Stomach (tissue), 4 donors: ENCODE measurements at regions not wholly inside any gene's neighbourhood (a gene's known extent, or its start where the extent isn't known, plus 50 kb on each side); places are given as distances from the start of the nearest gene placed in this dataset.
"Not testable (repeated sequence)": the region's sequence is repeated elsewhere in the genome, so short reads cannot be mapped to it uniquely, and the experiment has no call there.

Experiments used
- EP300 ChIP-seq: sonication (generic); formaldehyde crosslinking; IDR thresholded peaks from one replicate; pipeline ENCODE4 v1.6.1; 2017; ENCODE audit warnings: antibody characterized with exemption
- POLR2A ChIP-seq, 4 donors: fragments of 450-650 bp; IDR thresholded peaks; one replicate each; pipeline ENCODE4 v1.6.1; 2016; ENCODE audit warnings: antibody characterized with exemption in 4 of 4, control low read depth in 2 of 4, mild to moderate bottlenecking in 1 of 4, moderate library complexity in 1 of 4
- POLR2AphosphoS5 ChIP-seq, 3 donors: sonication (generic); formaldehyde crosslinking; IDR thresholded peaks; one replicate each; pipeline ENCODE4 v1.6.1; 2016; ENCODE audit warnings: antibody characterized with exemption in 3 of 3
- TF ChIP-seq, protein P1 (sequence below), 7 experiments: fragments of 450-650 bp in 4 of 7; fragments of 200-600 bp in 3 of 7; sonication (generic) in 3 of 7; IDR thresholded peaks; one replicate each; pipeline ENCODE4 v1.5.1; 2016 to 2019; ENCODE audit warnings: antibody characterized with exemption in 7 of 7, control low read depth in 2 of 7, mild to moderate bottlenecking in 1 of 7

DNA sequence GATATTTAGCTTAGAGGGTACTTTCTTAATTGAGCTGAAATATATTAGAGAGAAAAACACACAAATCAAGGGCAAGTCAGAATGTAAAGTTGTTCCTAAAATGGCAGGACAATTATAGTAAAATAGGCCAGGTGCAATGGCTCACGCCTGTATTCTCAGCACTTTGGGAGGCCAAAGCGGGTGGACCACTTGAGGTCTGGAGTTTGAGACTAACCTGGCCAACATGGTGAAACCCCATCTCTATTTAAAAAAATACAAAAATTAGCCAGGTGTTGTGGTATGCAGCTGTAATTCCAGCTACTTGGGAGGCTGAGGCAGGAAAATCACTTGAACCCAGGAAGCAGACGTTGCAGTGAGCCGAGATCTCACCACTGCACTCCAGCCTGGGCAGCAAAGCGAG, 142.9 kb downstream of the GOLGA6L6 start:
- not testable (repeated sequence) for TF ChIP-seq POLR2AphosphoS5 (IDR thresholded peaks at IDR 0.05); EP300; POLR2A (IDR thresholded peaks at IDR 0.05)
- TF ChIP-seq, protein P1, sequence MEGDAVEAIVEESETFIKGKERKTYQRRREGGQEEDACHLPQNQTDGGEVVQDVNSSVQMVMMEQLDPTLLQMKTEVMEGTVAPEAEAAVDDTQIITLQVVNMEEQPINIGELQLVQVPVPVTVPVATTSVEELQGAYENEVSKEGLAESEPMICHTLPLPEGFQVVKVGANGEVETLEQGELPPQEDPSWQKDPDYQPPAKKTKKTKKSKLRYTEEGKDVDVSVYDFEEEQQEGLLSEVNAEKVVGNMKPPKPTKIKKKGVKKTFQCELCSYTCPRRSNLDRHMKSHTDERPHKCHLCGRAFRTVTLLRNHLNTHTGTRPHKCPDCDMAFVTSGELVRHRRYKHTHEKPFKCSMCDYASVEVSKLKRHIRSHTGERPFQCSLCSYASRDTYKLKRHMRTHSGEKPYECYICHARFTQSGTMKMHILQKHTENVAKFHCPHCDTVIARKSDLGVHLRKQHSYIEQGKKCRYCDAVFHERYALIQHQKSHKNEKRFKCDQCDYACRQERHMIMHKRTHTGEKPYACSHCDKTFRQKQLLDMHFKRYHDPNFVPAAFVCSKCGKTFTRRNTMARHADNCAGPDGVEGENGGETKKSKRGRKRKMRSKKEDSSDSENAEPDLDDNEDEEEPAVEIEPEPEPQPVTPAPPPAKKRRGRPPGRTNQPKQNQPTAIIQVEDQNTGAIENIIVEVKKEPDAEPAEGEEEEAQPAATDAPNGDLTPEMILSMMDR (IDR thresholded peaks at IDR 0.05) = not testable (repeated sequence)
